ENCODE measurements at regions not wholly inside any gene's neighbourhood (a gene's known extent, or its start where the extent isn't known, plus 50 kb on each side); places are given as distances from the start of the nearest gene placed in this dataset.
A peak's percentile ranks its signal among the peaks of the same experiment; 100 is the strongest.

DNA sequence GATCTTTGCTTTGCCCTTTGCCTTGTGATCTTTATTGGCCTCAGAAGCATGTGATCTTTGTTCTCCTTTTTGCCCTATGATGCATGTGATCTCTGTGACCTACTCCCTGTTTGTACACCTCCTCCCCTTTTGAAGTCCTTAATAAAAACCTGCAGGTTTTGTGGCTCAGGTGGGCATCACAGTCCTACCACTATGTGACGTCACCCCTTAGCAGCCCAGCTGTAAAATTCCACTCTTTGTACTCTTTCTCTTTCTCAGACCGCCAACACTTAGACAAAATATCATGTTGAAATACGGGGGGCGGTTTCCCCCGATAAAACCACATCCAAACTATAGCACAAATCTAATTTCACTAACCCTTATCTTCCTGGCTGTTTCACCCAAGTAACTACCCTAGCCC lies 76.7 kb upstream of the RAPGEF4 start:
- no peak for DNase-seq (ENCODE audit: low read depth)

DNA sequence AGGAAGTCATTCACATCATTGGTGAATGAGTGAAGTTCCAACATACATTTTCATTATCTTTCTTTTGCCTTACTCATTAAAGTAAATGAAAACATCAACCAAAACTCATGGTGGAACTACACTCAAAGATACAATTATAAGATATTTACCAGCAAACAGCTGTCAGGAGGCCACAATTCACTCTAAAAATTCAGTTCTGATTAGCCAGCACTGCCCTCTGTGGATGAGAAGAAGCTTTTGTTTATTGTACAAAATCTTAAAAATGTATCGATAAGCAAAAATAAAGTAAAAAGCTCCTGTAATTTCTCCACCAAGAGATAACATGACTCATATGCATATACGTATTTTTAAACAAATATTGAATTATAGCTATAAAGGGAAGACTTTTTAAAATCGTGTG lies 73.5 kb upstream of the RAPGEF4 start:
- no peak for DNase-seq (ENCODE audit: low read depth)

DNA sequence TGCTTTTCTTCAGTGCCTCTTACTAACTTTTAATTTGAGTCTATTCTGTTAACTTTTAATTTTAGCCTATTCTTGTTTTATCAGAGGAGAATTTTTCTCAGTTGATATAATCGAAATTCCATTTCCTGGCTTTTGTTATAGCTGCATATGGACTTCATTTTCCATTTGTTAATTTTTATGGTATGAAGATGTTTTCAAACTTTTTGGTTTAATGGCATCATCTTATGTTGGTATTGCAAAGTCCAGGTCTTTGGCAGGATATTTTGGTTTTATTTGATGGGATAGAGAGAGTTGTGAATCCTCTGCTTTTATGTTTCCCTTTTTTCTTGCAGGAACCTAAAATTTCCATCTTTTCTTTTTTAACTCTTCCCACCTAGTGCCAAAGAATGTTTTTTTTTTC lies 70.9 kb upstream of the RAPGEF4 start:
- no peak for DNase-seq (ENCODE audit: low read depth)

DNA sequence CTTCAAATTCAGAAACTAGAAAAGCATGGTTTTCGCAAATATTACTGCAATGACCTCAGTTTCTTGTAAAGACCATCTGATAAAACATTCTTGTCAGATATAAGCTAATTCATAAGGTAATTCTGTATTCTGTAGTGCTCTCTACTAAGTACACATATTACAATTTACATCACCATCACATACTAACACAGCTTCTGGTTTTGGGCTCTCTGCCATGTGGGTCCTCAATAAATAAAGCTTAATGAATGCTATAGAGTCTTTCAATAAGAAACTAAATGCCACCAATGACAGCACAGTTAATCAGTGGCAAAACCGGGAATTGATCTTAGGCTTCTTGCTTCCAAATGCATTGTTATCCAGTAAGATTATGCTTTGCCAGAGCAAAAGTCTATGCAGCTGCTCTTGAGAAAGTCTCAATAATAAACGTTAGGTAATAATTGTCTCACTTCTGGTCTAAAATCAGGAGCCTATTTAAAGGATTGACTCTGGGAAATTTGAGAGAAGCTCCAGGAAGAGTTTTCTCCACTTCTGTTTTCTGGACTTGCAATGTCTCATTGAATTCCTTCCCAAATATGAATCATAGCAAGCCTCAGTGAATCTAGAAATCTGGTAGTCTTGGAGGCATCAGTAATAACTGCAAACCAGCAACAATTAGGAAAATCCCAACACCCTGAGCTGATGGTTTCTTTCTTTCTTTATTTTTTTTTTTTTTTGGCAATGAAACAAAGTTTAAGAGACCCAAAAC lies 67.9 kb upstream of the RAPGEF4 start:
- no peak for DNase-seq (ENCODE audit: low read depth)

DNA sequence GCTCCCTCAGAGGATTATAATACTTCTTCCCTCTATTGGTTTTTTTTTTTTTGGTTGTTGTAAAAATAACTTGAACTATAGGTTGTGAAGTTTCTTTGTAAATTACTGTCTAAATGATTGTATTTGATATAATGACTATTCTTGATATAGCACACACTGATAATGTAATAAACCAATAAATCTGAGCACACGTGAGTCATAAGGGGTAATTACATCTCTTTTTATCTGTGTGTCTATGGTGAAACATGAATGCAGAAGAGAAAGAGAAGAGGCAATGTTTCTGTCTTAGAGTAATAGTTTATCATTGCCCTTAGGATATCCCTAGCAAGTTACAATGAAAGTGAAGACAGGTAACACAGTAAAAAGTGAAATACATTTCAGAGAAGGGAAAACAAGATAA lies 64.1 kb upstream of the RAPGEF4 start:
- no peak for DNase-seq (ENCODE audit: low read depth)

DNA sequence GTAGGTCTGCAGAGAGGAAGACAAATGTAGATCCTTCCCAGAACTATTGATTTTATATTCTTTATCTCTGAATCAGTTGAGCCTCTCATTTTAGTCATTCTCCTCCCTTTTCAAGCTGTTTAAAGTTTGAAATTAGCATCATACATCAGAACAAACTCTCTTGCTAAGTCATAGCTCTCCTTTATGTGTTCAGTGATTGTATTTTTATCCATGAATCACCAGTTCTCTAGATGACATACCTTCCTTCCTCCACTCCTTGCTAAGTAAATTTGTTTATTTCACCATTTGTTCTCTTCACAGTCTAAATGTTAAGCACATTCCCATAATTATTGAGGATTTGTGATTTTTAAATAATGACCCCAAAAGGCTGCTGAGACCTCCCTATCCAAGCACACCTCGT lies 63.5 kb upstream of the RAPGEF4 start:
- no peak for DNase-seq (ENCODE audit: low read depth)

DNA sequence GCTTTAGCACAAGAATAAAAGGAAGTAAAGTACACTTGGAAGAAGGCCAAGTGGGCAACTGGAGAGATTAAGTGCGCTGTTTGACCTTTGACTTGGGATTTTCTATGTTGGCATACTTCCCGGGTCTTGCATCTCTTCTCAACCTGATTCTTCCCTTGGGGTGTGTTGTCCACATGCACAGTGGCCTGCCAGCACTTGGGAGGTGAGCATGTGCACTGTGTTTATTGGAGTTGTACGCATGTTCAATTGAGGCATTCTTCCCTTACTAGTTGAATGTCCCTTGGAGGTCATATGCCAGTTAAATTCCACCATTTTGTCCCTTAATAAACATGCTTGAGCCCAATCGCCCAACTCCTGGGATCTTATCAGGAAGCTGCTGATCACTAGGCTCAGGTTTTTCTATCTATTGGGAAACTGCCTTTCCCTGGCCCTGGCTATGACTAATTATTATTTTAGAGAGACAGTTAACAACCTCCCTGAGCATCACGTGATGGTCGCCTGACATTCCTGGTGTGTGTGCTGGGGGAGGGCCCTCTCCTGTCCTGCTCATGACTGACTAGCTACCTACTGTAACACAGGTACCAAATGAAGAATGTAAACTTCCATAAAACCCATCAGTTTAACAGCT lies 62.5 kb upstream of the RAPGEF4 start:
- DNase-seq (ENCODE audit: low read depth), result no peak

DNA sequence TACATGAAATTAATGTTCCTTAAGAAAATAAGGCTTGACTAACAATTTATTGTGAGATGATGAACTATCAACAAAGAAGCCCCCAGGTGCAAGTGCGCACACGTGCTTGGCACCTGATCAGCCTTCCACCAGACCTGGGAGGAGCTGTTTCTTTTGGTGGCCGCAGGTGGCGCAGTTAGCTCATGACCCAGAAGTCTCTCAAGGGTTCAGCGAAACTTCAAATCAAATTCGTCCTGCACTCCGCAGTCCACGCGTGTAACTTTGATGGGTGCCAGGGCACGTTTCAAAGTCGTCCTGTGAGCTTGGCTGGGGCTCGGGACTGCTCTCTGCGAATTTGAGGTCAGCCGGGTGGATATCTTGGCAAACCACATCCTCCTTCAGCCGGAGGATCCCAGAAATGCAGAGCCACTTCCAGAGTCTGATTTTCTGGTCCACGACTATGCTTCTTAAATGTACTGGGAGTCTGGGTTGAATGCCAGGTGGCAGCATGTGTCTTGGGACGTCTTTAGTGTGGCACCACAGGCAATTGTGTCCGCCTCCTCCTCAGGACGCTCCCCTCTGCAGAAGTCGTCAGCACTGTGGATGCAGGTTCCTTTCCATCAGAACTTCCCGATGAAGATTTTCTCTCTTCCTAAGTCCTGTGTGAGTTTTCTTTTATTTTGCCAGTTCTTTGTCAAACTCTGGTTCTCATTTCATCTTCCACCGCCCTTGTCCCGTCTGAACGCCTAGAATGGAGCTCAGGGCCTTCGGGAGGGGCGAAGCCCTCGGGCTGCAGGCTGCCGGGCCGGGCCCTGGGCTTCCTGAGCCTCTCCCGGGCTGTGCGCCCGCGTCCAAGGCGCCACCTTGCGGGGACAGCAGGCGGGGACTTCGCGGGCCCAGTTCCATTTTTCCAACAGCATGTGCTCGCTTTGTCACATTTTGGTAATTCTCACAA lies 61.3 kb upstream of the RAPGEF4 start:
- peak; percentile 31 for DNase-seq (ENCODE audit: low read depth)

DNA sequence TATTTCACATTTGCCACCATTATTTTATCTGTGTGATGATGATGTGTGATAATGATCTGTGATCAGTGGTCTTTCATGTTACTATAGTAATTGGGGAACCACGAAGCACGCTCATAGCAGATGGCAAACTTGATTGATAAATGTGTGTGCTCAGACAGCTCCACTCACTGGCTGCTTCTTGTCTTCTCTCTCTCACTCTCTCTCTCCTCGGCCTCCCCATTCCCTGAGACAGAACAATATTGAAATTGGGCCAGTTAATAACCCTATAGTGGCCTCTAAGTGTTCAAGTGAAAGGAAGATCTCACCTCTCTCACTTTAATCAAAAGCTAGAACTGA lies 60.7 kb upstream of the RAPGEF4 start:
- no peak for DNase-seq (ENCODE audit: low read depth)

DNA sequence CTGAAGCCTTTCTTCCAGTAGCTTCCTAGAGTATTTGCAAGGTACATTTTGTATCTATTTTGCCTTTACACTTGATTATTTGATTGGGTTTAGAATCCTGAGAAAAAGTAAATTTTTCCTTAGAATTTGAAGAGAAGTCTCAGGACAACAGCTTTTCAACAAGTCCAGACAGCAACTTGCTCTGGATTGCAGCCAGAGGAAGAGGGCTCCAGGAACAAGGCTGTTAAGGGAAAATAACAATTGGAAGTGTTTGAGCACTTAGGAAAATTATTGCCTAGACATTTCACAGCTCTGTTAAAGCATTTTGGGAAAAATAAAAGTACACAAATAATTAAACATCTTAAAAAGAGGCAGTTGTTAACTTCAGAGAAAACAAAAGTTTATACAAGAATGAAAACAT lies 58.3 kb upstream of the RAPGEF4 start:
- DNase-seq (ENCODE audit: low read depth), result no peak

DNA sequence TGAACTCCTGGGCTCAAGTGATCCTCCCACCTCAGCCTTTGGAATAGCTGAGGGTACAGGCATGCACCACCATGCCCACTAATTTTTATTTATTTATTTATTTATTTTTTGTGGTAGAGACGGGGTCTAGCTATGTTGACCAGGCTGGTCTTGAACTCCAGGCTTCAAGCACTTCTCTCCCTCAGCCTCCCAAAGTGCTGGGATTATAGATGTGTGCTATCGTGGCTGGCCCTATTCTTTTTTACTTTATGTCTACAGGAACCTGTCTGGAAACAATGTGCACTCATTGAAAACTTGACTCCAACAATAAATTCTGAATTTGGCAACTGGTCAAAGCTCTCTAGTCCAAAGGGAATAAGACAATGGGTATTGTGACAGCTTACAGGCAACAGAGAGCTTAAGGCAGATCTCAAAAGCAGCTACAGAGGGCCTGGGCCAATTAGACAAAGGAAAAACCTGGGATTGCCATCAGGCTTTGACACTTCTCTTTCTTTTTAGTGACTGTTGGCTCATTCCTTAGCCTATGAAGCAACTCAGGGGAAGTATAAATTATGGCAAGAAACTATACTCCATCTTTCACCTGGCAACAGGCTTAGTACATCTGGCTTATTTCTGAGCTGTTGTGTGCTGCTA lies 55.1 kb upstream of the RAPGEF4 start:
- DNase-seq (ENCODE audit: low read depth), result no peak

DNA sequence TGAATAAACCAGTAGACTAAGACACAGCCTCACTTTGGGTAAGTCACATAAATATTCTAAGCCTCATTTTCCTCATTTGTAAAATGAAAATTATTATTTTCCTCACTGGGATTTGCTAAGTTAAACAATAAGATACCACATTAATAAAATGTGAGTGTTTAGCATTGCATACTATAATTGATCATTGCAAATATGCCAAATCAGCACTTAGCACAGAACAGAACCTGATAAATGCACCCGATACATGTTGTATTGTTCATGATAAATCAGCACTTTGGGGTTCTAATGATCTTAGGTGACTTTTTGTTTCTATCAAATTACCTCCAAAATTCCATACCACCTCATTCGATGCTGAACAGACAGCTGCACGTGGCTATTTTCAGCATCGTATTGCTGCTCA lies 50.2 kb upstream of the RAPGEF4 start:
- no peak for DNase-seq (ENCODE audit: low read depth)
